Skeletal muscle tissue (tissue), 3 donors: ENCODE measurements at regions not wholly inside any gene's neighbourhood (a gene's known extent, or its start where the extent isn't known, plus 50 kb on each side); places are given as distances from the start of the nearest gene placed in this dataset.

Experiments used
- H3K27ac ChIP-seq: one replicate; pipeline ENCODE4 v1.7.0; 2013; ENCODE audit warnings: mild to moderate bottlenecking, low read depth, low read length, inconsistent platforms
- H3K27me3 ChIP-seq, 3 donors: one replicate each; pipeline ENCODE4 v1.7.0; 2013; ENCODE audit warnings: low read length in 3 of 3; ENCODE audit not compliant: control insufficient read depth in 3 of 3, insufficient read depth in 3 of 3
- H3K36me3 ChIP-seq, 3 donors: one replicate each; pipeline ENCODE4 v1.7.0; 2013; ENCODE audit warnings: low read length in 3 of 3; ENCODE audit not compliant: control insufficient read depth in 3 of 3, insufficient read depth in 3 of 3
- H3K4me1 ChIP-seq, 3 donors: one replicate each; pipeline ENCODE4 v1.7.0; 2013; ENCODE audit warnings: low read length in 3 of 3, mild to moderate bottlenecking in 3 of 3; ENCODE audit not compliant: control insufficient read depth in 3 of 3, insufficient read depth in 3 of 3
- H3K4me3 ChIP-seq, 3 donors: one replicate each; pipeline ENCODE4 v1.7.0; 2013; ENCODE audit warnings: low read length in 3 of 3
- H3K9ac ChIP-seq, 3 donors: one replicate each; pipeline ENCODE4 v1.7.0; 2013; ENCODE audit warnings: low read length in 3 of 3, mild to moderate bottlenecking in 3 of 3, moderate library complexity in 2 of 3, low read depth in 1 of 3
- H3K9me3 ChIP-seq, 3 donors: one replicate each; pipeline ENCODE4 v1.7.0; 2013; ENCODE audit warnings: low read length in 3 of 3; ENCODE audit not compliant: control insufficient read depth in 3 of 3
- donor health status: Osteomylitis.

- H3K36me3 ChIP-seq: no peaks in the 10 kb centered on the region
- no peaks in the 10 kb centered on the region for H3K27me3 ChIP-seq
- no peak overlapping the region for H3K9ac ChIP-seq
- H3K4me3 ChIP-seq: no peak overlapping the region
- no peak overlapping the region for H3K27ac ChIP-seq
- H3K9me3 ChIP-seq: no peaks in the 10 kb centered on the region
- no peaks in the 10 kb centered on the region for H3K4me1 ChIP-seq
Measured at GRCh38 chr18:2380101-2380500, 191.2 kb downstream of the METTL4 start.

GRCh38 chr18:2381539-2381938 is 189.8 kb downstream of the METTL4 start:
- Histone ChIP-seq H3K4me3 (no peak overlapping the region), H3K9me3 (no peaks in the 10 kb centered on the region), H3K27ac (no peak overlapping the region), H3K36me3 (no peaks in the 10 kb centered on the region), H3K9ac (no peak overlapping the region), H3K4me1 (no peaks in the 10 kb centered on the region), H3K27me3 (no peaks in the 10 kb centered on the region)

- no peak overlapping the region for H3K27ac ChIP-seq
- H3K4me3 ChIP-seq: no peak overlapping the region
- no peaks in the 10 kb centered on the region for H3K4me1 ChIP-seq
- no peaks in the 10 kb centered on the region for H3K36me3 ChIP-seq
- no peaks in the 10 kb centered on the region for H3K27me3 ChIP-seq
- H3K9ac ChIP-seq: no peak overlapping the region
- H3K9me3 ChIP-seq: no peaks in the 10 kb centered on the region
Measured at GRCh38 chr18:2387588-2387987, 183.7 kb downstream of the METTL4 start.

- no peaks in the 10 kb centered on the region for H3K27me3 ChIP-seq
- H3K27ac ChIP-seq: no peak overlapping the region
- no peaks in the 10 kb centered on the region for H3K4me1 ChIP-seq
- H3K4me3 ChIP-seq: no peak overlapping the region
- no peaks in the 10 kb centered on the region for H3K9me3 ChIP-seq
- H3K9ac ChIP-seq: no peak overlapping the region
- H3K36me3 ChIP-seq: no peaks in the 10 kb centered on the region
Measured at GRCh38 chr18:2390158-2390557, 181.1 kb downstream of the METTL4 start.

- no peaks in the 10 kb centered on the region for H3K4me1 ChIP-seq
- H3K9ac ChIP-seq: no peak overlapping the region
- no peaks in the 10 kb centered on the region for H3K36me3 ChIP-seq
- H3K4me3 ChIP-seq: no peak overlapping the region
- H3K27me3 ChIP-seq: no peaks in the 10 kb centered on the region
- no peaks in the 10 kb centered on the region for H3K9me3 ChIP-seq
- H3K27ac ChIP-seq: no peak overlapping the region
Measured at GRCh38 chr18:2391470-2391869, 179.8 kb downstream of the METTL4 start.

GRCh38 chr18:2392446-2392845 is 178.9 kb downstream of the METTL4 start:
- Histone ChIP-seq H3K9me3 (no peaks in the 10 kb centered on the region), H3K27me3 (no peaks in the 10 kb centered on the region), H3K9ac (no peak overlapping the region), H3K4me1 (no peaks in the 10 kb centered on the region), H3K4me3 (no peak overlapping the region), H3K36me3 (no peaks in the 10 kb centered on the region), H3K27ac (no peak overlapping the region)

GRCh38 chr18:2394684-2395083 is 176.6 kb downstream of the METTL4 start:
- Histone ChIP-seq H3K4me3 (no peak overlapping the region), H3K4me1 (no peaks in the 10 kb centered on the region), H3K27me3 (no peaks in the 10 kb centered on the region), H3K36me3 (no peaks in the 10 kb centered on the region), H3K27ac (no peak overlapping the region), H3K9me3 (no peaks in the 10 kb centered on the region), H3K9ac (no peak overlapping the region)

- Histone ChIP-seq H3K36me3 (no peaks in the 10 kb centered on the region), H3K9ac (no peak overlapping the region), H3K27me3 (no peaks in the 10 kb centered on the region), H3K4me3 (no peak overlapping the region), H3K9me3 (no peaks in the 10 kb centered on the region), H3K4me1 (no peaks in the 10 kb centered on the region), H3K27ac (no peak overlapping the region)
Measured at GRCh38 chr18:2395427-2396161, 175.7 kb downstream of the METTL4 start.

- Histone ChIP-seq H3K36me3 (no peaks in the 10 kb centered on the region), H3K4me1 (no peaks in the 10 kb centered on the region)
Measured at GRCh38 chr18:2396162-2396505, 175.2 kb downstream of the METTL4 start.

GRCh38 chr18:2400701-2401196 is 170.6 kb downstream of the METTL4 start:
- H3K9me3 ChIP-seq: no peaks in the 10 kb centered on the region
- no peak overlapping the region for H3K9ac ChIP-seq
- no peak overlapping the region for H3K4me3 ChIP-seq
- no peak overlapping the region for H3K27ac ChIP-seq
- no peaks in the 10 kb centered on the region for H3K36me3 ChIP-seq
- H3K27me3 ChIP-seq: no peaks in the 10 kb centered on the region
- no peaks in the 10 kb centered on the region for H3K4me1 ChIP-seq

More at GRCh38 chr18:2396162-2396505, 175.2 kb downstream of the METTL4 start:
- H3K9ac ChIP-seq: no peak overlapping the region
- H3K9me3 ChIP-seq: no peaks in the 10 kb centered on the region
- no peaks in the 10 kb centered on the region for H3K27me3 ChIP-seq
- H3K4me3 ChIP-seq: no peak overlapping the region
- no peak overlapping the region for H3K27ac ChIP-seq
